Tibial nerve (tissue), 4 donors: ENCODE measurements at regions not wholly inside any gene's neighbourhood (a gene's known extent, or its start where the extent isn't known, plus 50 kb on each side); places are given as distances from the start of the nearest gene placed in this dataset.

Source experiments
- CTCF ChIP-seq, 5 experiments: fragments of 200-600 bp in 3 of 5; fragments of 450-650 bp in 2 of 5; sonication (generic) in 3 of 5; IDR thresholded peaks; one replicate each; pipeline ENCODE4 v1.5.1; 2016 to 2019; ENCODE audit warnings: antibody characterized with exemption in 5 of 5, mild to moderate bottlenecking in 3 of 5, moderate library complexity in 2 of 5
- EP300 ChIP-seq, 2 donors: sonication (generic); formaldehyde crosslinking; IDR thresholded peaks; one replicate each; pipeline ENCODE4 v1.6.1; 2017; ENCODE audit warnings: antibody characterized with exemption in 2 of 2, mild to moderate bottlenecking in 1 of 2

GRCh38 chr1:47643306-47644211 is 205.7 kb downstream of the FOXD2 start:
- TF ChIP-seq CTCF (IDR thresholded peaks at IDR 0.05) (no peak), EP300 (IDR thresholded peaks at IDR 0.05) (no peak)
